ENCODE measurements at regions not wholly inside any gene's neighbourhood (a gene's known extent, or its start where the extent isn't known, plus 50 kb on each side); places are given as distances from the start of the nearest gene placed in this dataset.

GRCh38 chr1:70910013-70910412, 137.6 kb downstream of the PTGER3 start:
- no peaks in the 10 kb centered on the region for H4K20me1 ChIP-seq
- H3K9ac ChIP-seq = no peak overlapping the region
- no peaks in the 10 kb centered on the region for H3K4me1 ChIP-seq
- H3K27me3 ChIP-seq = no peaks in the 10 kb centered on the region
- H3K36me3 ChIP-seq = no peaks in the 10 kb centered on the region
- H3K4me3 ChIP-seq = no peak overlapping the region
- H3K4me2 ChIP-seq = no peak overlapping the region
- H3K27ac ChIP-seq = no peak overlapping the region
- H3K9me3 ChIP-seq (replicated peaks in 1 of 11) = no peaks in the 10 kb centered on the region; a peak in 1 of 22 replicates
- TF ChIP-seq Cebpa-rat (IDR thresholded peaks at IDR 0.05) = no peak

- Histone ChIP-seq H3K27ac (no peak overlapping the region), H3K4me2 (no peak overlapping the region), H3K4me1 (no peaks in the 10 kb centered on the region), H4K20me1 (no peaks in the 10 kb centered on the region), H3K9ac (no peak overlapping the region), H3K9me3 (replicated peaks in 1 of 11) (no peaks in the 10 kb centered on the region), H3K36me3 (no peaks in the 10 kb centered on the region), H3K4me3 (no peak overlapping the region), H3K27me3 (no peaks in the 10 kb centered on the region)
- TF ChIP-seq Cebpa-rat (IDR thresholded peaks at IDR 0.05) = no peak
These were observed 135.8 kb downstream of the PTGER3 start for GRCh38 chr1:70911861-70912260.

GRCh38 chr1:70914224-70914623, 133.4 kb downstream of the PTGER3 start:
- Histone ChIP-seq H3K36me3 (no peaks in the 10 kb centered on the region), H3K27me3 (no peaks in the 10 kb centered on the region), H3K4me3 (no peak overlapping the region), H3K9me3 (replicated peaks in 1 of 11) (no peaks in the 10 kb centered on the region), H3K4me1 (no peaks in the 10 kb centered on the region), H4K20me1 (no peaks in the 10 kb centered on the region), H3K9ac (no peak overlapping the region), H3K4me2 (no peak overlapping the region), H3K27ac (no peak overlapping the region)
- no peak for TF ChIP-seq Cebpa-rat (IDR thresholded peaks at IDR 0.05)

- Histone ChIP-seq H3K4me2 (no peak overlapping the region), H3K36me3 (no peaks in the 10 kb centered on the region), H3K27me3 (no peaks in the 10 kb centered on the region), H3K9me3 (replicated peaks in 1 of 11) (peaks cover 0 to 2% (median 0%) of the 10 kb centered on the region in 11 experiments; a peak in 2 of 22 replicates), H4K20me1 (no peaks in the 10 kb centered on the region), H3K4me1 (no peaks in the 10 kb centered on the region), H3K27ac (no peak overlapping the region), H3K9ac (no peak overlapping the region), H3K4me3 (no peak overlapping the region)
- no peak for TF ChIP-seq Cebpa-rat (IDR thresholded peaks at IDR 0.05)
These were observed 132.2 kb downstream of the PTGER3 start for GRCh38 chr1:70915258-70916033.

GRCh38 chr1:70916034-70916427, 131.6 kb downstream of the PTGER3 start:
- TF ChIP-seq Cebpa-rat (IDR thresholded peaks at IDR 0.05) = no peak
- Histone ChIP-seq H3K4me2 (no peak overlapping the region), H3K9me3 (replicated peaks in 1 of 11) (peaks cover under 1 to 8% (median 1%) of the 10 kb centered on the region in 11 experiments; a peak in 18 of 22 replicates), H3K4me3 (no peak overlapping the region), H3K4me1 (no peaks in the 10 kb centered on the region), H3K27me3 (no peaks in the 10 kb centered on the region), H3K36me3 (no peaks in the 10 kb centered on the region), H3K9ac (no peak overlapping the region), H3K27ac (no peak overlapping the region), H4K20me1 (no peaks in the 10 kb centered on the region)

GRCh38 chr1:70919706-70920323, 127.8 kb downstream of the PTGER3 start:
- Histone ChIP-seq H3K27ac (no peak overlapping the region), H3K4me3 (no peak overlapping the region), H3K4me2 (no peak overlapping the region), H3K27me3 (no peaks in the 10 kb centered on the region), H3K9ac (no peak overlapping the region), H4K20me1 (no peaks in the 10 kb centered on the region), H3K4me1 (no peaks in the 10 kb centered on the region), H3K36me3 (no peaks in the 10 kb centered on the region), H3K9me3 (replicated peaks in 1 of 11) (peaks cover 30 to 46% (median 35%) of the 10 kb centered on the region in 11 experiments)
- no peak for TF ChIP-seq Cebpa-rat (IDR thresholded peaks at IDR 0.05)

All from BLaER1 treated with 17β-estradiol and CSF1 and Interleukin-3, amounts not matched to agents 10 nM and 100 nM (cell line).